Stimulated activated CD8-positive, alpha-beta memory T cell treated with anti-CD3 and anti-CD28 coated beads, Interleukin-4, amount 100 ng/mL, for 48 hours (primary cell): ENCODE measurements at regions not wholly inside any gene's neighbourhood (a gene's known extent, or its start where the extent isn't known, plus 50 kb on each side); places are given as distances from the start of the nearest gene placed in this dataset.

Experiments used
- DNase-seq: peaks from one replicate; pipeline ENCODE4 v3.0.0-alpha.2; 2020

DNA sequence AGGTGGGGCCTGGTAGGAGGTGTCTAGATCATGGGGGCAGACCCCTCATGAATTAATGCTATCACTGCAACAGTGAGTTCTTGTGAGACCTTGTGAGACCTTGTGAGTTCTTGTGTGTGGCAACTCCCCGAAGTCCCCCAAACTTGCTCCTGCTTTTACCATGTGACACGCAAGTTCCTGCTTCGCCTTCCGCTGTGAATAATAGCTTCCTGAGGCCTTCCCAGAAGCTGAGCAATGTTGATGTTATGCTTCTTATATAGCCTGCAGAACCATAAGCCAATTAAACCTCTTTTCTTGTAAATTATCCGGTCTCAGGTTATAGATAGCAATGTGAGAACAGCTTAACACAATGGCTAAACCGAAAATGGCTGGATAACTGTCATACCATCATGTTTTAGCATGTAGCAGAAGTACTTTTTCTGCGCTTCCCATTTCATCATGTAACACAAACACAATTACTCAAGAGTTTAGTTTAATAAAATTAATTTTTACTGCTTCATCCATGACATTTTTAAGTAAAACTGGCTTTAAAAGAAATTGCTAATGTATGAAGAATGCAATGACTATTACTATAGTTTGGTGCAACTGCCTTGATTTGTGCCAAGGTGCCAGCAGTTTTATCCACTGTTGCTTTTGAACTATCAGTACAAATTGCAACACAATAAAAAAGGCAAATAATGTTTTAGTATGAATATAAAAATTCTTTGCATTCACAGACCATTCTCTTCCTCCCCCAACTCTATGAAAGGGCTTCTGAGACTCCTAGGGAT lies 87.7 kb upstream of the TMEM168 start:
- no peak for DNase-seq

DNA sequence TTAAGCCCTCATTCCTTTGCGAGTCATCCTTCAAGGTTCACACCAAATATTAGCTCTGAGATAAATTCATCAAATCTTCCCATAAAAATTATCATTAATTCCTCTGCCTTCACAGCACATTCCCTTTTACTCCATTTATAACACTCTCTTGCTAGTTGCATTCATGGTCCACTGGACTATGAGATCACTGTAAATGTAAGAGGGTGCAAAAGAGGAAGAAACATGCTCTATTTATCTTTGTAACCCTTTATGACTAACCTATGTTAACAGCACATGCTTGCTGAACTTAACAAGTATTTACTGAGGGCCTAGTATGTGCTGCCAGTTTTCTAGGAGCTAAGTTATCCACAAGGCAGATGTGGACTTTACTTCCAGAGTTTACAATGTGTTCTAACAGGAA lies 86.7 kb upstream of the TMEM168 start:
- no peak for DNase-seq

DNA sequence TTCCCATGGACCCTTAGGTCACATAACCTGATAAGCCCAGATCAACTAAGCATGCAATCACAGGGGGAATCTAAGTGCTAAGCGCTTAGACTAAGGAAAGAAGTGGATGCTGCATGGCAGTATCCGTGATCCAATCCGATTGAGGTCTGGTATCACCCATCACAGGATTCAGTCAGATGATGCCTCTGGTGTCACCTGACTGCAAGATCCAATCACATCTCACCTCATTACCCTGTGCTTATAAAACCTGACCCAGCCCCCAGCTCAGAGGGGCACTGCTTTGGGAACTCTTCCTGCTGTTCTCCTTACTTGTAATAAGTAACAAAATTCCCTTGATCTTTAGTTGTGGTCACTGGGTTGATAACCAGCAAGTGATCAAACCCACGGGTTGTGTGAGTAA lies 84.7 kb upstream of the TMEM168 start:
- DNase-seq: no peak

DNA sequence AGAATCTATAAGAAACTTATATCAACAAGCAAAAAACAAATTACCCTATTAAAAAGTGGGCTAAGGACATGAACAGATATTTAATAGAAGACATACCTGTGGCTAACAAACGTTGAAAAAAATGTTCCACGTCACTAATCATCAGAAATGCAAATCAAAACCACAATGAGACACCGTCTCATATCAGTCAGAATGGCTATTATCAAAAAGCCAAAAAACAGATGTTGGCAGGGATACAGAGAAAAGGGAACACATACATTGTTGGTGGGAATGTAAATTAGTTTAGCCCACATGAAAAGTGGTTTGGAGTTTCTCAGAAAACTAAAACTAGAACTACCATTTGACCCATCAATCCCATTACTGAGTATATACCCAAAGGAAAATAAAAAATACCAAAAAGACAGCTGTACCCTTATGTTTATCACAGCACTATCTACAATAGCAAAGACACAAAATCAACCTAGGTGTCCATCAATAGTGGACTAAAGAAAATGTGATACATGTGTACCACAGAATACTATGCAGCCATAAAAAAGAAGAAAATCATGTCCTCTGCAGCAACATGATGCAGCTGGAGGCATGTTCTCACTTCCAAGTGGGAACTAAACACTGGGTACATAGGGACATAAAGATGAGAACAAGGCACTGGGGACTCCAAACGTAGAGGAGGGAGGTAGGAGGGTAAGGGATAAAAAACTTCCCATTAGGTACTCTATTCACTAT lies 83.8 kb upstream of the TMEM168 start:
- no peak for DNase-seq

DNA sequence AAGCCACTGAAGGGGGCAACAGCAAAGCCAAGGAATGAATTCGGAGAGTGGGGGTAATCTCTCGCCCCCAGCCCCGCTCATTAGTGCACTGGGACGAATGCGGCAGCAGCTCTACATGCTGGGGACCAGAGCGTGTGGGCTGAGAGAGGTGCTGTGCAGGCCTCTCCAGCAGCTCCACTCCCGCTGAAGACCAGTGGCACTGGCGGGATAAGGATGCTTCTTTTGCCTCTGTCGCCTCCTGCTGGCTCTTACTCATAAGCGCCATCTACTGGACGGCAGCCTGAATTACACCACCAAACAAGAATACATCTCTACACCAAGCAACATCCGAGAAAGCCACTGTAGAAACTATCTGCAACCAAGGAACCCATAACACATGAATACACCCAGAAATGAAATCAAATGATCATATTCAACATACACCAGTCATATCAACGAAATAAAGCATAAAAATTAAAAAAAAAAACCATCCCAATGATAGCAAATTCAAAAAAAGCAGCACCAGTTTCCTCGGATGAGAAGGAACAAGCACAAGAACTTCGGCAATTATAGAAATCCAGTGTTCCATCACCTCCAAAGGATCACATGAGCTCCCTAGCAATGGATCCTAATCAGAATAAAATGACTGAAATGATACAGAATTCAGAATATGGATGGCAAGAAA lies 79.0 kb upstream of the TMEM168 start:
- peak; percentile 67 for DNase-seq

DNA sequence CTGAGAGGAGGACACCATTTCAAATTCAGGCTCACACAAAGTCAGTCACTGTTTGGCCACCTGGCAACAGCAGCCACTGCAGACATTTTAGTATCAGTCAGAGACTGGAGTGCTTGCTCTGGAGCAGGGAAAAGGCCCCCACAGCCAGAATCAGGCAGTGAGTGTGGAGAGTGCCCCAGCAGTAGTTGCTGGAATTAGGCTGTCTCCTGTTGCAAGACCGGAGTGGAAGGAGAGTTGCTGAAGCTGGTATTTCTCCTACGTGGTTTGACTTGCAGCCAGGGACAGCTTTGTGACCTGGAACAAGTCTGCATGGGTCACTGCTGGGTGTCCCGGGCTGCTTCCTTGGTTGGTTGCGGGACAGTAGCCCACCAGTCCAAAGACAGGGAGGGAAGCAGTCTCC lies 78.4 kb upstream of the TMEM168 start:
- no peak for DNase-seq

DNA sequence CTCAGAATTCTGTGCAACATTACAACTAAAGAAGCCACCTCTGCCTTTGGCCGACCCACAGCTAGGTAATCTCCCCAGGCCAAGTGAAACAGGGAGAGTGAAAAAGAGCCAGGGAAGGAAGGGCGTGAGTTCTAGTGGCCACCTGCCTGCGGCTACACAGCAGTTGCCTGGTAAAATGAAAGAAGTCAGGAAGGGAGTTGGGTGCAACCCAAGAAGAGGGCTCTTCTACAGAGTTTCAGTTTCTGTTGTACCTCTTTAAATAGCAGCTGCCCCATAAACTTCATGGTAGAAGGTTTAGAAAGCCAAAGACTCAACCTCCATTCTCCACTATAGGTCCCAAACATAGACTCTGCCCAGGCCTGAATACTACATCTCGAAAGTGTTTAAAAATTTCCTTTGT lies 76.2 kb upstream of the TMEM168 start:
- no peak for DNase-seq

DNA sequence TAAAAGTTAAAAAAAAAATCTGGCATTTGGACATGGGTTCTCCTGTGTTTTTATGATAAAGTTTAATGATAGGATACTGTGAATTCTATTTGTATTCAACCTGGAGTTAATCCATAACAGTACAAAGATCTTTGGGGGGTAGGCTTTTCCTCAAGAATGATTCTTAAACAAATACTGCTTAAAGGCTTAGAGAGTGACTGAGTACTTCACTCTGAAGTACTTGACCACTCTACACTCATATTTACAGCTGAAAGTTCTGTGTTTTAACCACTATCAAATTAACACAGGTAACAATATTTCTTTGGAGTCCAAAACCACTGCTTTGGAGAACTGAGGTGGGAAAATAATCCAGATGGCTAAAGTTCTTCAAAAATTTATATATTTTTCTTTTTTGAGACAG lies 74.2 kb upstream of the TMEM168 start:
- no peak for DNase-seq

DNA sequence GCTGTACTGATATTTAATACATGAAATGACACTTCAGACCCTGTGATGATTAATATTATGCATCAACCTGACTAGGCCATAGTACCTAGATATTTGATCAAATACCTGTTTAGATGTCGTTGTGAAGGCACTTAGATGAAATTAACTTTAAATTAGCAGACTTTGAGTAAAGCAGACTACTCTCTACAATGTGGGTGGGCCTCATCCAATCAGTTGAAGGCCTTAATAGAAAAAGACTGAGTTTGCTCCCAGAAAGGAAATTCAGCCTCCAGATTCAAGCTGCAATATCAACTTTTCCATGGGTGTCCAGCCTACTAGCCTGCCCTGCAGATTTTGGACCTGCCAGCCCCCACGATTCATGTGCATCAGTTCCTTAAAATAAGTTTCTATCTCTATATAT lies 68.6 kb upstream of the TMEM168 start:
- no peak for DNase-seq

DNA sequence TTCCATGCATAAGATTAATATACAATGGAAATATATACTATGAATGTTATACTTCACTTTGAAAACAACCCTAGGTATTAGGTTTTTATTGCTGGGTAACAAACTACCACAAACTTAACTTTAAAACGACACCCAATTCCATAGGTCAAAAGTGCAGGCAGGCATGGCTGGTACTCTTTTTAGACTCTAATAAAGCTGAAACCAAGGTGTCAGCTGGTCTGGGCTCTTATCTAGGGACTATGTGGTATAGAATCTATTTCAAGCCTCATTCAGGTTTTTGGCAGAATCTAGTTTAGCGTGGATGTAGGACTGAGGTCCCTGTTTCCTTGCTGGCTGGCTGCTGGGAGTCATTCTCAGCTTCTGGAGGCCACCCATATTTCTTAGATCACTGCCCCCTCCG lies 65.0 kb upstream of the TMEM168 start:
- no peak for DNase-seq

DNA sequence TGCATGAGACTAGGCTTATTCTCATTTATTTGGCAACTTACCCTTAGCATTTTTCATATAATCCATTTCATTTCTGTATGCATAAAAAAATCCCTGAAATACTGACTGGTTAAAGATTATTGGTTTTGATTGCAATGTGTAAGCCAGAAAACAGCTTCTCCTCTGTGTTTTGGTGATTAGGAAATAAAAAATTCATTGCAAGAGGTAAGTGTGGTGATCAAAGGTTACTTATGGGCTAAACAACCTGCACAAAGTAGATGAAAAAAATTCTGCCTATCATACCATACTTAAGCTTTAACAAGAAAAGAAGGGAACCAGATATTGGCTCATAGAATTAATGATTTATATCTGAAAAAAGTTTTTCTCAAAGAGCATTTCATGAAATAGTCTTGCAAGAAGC lies 64.0 kb upstream of the TMEM168 start:
- DNase-seq: no peak

DNA sequence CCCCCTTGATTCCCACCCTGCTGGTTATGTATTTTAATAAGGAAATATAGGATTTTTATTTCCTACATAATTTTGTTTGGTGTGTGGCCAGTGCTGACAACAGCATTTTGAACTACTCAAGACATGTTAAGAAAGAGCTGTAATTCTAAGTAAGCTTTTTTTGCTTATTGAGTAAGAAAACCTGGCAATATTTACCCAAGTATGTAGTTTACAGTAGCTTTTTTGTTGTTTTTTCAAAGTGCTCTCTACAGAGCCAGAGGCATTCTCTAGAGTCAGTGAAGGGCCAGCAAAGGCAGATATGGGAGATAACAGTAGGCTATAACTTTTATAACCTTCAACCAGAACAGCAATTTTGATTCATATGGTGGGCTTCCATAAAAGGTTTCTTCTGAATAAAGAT lies 63.2 kb upstream of the TMEM168 start:
- DNase-seq: no peak

DNA sequence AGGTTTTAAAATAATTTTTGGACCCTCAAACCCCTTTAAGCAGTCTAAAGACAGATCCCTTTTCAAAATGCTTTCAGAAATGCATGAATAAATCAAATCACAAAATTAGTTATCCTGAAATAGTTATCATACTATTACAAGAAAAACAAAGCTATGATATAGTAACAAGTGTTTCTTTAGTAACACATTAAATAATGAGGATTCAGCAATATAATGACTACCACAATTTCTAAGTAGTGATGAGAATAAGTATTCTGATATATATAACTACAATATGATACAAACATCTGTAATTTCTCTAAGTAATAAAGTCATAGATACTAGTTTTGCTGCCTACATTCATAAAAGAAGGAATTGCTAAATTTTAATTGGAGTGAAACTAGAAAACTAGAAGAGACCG lies 53.0 kb upstream of the TMEM168 start:
- no peak for DNase-seq
